Caki2 (cell line): ENCODE measurements at regions not wholly inside any gene's neighbourhood (a gene's known extent, or its start where the extent isn't known, plus 50 kb on each side); places are given as distances from the start of the nearest gene placed in this dataset.

Source experiments
- DNase-seq: peaks from one replicate; pipeline ENCODE4 v3.0.0-alpha.2; 2015; ENCODE audit warnings: low read depth
- in situ Hi-C: cut with HindIII; loops from 2 replicates; pipeline ENCODE4 v1.10.0; 2016; ENCODE audit warnings: low sequenced_read_pairs, low pct_unique_long_range_greater_than_20kb, mixed read lengths

DNA sequence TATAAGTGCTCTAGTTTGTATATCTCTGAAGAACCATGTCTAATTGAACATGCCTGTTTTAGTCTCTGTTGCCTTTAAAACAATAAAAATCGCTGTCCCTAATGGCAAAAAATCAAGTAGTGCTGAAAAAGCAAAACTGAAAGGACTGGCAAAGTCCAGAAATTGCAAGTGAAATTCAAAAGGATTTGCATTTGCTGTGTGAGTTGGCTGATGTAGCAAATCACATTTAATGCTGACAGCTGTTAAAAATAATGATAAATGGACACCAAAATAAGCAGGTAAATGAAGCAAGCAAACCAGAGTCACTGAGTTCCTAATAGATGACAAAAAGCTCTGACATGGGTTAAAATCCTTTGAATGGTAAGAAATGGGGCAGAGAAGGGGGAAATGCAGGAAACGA, 874.1 kb downstream of the GRM8 start:
- in situ Hi-C loops, result no loop called here
- no peak for DNase-seq

- no peak for DNase-seq
- in situ Hi-C loops, result no loop called here
Observed at GRCh38 chr7:126370038-126370668, 882.6 kb downstream of the GRM8 start.

GRCh38 chr7:126362746-126363145, 890.0 kb downstream of the GRM8 start:
- in situ Hi-C loops, result no loop called here
- DNase-seq, result no peak

DNA sequence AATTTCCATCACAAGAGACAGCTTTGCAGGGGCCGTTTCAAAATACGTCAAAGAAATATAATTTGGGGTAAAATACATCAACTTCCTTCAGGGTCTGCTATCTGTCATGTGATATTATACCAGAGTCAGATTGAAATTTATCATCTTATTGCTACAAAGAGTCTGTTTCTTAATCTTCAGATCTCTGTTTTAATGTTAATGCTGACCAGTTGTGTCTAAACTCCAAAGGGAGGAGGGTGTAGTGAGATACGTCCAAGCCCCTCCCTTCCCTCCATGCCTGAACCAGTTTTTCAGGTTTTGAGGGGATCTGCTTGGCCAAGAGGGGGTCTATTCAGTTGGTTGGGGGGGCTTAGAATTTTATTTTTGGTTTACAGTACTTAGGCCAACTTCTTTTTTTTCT, 891.6 kb downstream of the GRM8 start:
- in situ Hi-C loops, result no loop called here
- no peak for DNase-seq

- in situ Hi-C loops, result no loop called here
- no peak for DNase-seq
Observed at GRCh38 chr7:126339813-126340212, 912.9 kb downstream of the GRM8 start.

GRCh38 chr7:126305671-126306070, 947.1 kb downstream of the GRM8 start:
- DNase-seq, result no peak
- in situ Hi-C loops, result no loop called here

DNA sequence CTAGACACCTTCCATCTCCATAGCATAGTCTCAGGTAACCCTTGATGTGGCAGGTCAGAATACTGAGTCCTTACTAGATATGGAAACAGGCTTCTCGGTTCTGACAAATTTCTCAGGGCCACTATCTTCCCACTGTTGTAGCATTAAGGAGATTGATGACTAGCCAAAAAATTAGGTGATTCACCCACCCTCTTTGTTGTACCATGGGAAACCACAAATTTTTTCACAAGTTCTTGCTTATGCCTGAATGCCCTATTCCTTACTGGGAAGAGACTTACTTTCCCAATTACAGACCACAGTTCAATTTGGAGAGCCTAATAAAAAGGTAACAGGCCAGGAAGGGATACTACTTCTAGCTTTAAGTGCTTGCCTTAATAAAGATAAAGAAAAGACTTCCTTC, 948.8 kb downstream of the GRM8 start:
- in situ Hi-C loops, result no loop called here
- no peak for DNase-seq

GRCh38 chr7:126302639-126303038, 950.1 kb downstream of the GRM8 start:
- no peak for DNase-seq
- in situ Hi-C loops, result no loop called here

DNA sequence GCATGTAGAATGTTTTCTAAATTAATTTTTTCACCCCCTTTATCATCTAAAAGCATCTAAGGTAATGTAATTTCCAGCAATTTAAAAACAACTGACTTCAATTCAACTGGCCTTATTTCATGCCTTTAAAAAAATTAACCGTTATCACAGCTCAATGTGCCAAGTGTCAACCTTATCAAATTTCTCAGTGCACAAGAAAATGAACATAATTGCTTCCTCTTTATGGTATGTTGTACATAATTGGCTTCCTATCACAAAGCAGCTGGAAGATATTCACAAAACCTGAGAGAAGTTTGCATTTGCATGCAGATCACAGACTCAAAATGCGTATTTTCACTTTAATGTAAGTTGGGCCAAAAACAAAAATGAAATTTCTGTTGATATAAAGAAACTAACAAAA, 966.4 kb downstream of the GRM8 start:
- in situ Hi-C loops, result no loop called here
- DNase-seq, result no peak

DNA sequence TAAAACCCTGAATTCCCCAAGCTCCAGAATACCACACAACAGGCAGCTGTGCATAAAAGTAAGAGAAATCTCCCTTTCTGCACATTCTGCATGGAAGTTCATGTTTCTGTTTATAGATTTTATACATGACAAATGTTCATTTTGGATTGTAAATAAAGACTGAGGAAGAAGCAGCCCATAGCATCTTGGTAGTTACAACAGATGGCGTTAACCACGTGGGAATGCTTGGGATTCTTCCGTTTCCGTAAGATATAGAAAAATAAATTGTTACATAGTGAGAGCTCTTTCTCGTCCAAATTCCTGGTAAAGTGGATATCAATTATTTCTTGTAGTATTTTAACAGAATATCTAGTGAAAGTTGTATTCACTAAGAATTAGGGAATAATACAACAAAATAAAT, 1016.5 kb downstream of the GRM8 start:
- no peak for DNase-seq
- in situ Hi-C loops, result no loop called here

GRCh38 chr7:126228356-126229061, 1024.2 kb downstream of the GRM8 start:
- DNase-seq, result no peak

GRCh38 chr7:126227643-126228042, 1025.1 kb downstream of the GRM8 start:
- in situ Hi-C loops, result no loop called here

More at GRCh38 chr7:126228356-126229061, 1024.2 kb downstream of the GRM8 start:
- in situ Hi-C loops, result no loop called here

DNA sequence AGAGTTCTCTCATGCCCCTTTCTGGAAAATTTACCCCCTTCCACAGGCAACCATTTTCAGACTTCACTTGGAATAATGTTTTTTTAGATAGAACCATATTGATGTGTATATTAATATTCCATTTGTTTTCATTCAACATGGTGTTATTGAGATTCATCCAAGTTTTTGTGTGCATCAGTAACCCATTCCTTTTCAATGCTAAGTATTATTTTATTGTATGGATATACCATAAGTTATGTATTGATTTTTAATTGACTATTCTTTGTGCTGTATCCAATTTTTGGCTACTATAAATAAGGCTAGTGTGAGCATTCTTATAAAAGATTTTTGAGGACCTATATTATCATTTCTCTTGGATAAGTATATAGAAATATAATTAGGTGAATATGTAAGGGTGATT, 1025.7 kb downstream of the GRM8 start:
- in situ Hi-C loops, result no loop called here
- no peak for DNase-seq

More at GRCh38 chr7:126227643-126228042, 1025.1 kb downstream of the GRM8 start:
- DNase-seq, result no peak

GRCh38 chr7:126223729-126224128, 1029.0 kb downstream of the GRM8 start:
- in situ Hi-C loops, result no loop called here
- DNase-seq, result no peak

DNA sequence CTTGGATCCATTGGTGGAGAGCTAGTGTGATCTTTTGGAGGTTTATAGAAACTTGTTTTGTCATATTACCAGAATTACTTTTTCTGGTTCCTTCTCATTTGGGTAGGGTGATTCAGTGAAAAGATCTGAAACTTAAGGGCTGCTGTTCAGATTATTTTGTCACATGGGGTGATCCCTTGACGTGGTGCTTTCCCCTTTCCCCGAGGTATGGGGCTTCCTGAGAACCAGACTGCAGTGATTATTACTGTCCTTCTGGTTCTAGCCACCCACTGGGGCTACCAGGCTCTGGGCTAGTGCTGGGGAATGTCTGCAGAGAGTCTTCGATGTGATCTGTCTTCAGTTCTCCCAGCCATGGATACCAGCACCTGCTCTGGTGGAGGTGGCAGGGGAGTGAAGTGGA, 1030.0 kb downstream of the GRM8 start:
- no peak for DNase-seq
- in situ Hi-C loops, result no loop called here

DNA sequence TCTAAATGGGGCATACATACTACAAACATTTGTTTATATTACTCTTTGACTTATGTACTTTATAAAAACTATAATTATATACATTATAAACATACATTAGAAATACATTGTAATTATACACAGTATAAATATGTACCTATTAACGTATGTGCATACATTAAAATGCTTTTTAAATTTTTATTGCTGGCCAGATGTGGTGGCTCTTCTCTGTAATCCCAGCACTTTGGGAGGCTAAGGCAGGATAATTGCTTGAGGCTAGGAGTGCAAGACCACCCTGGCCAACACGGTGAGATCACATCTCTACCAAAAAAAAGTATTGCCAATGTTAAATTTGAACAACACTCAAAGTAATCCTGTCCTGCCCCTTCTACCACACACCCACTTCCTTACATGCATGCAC, 1037.0 kb downstream of the GRM8 start:
- DNase-seq, result no peak
- in situ Hi-C loops, result no loop called here

GRCh38 chr7:126213876-126214275, 1038.9 kb downstream of the GRM8 start:
- DNase-seq, result no peak
- in situ Hi-C loops, result no loop called here

GRCh38 chr7:126211875-126212274, 1040.9 kb downstream of the GRM8 start:
- no peak for DNase-seq
- in situ Hi-C loops, result no loop called here

DNA sequence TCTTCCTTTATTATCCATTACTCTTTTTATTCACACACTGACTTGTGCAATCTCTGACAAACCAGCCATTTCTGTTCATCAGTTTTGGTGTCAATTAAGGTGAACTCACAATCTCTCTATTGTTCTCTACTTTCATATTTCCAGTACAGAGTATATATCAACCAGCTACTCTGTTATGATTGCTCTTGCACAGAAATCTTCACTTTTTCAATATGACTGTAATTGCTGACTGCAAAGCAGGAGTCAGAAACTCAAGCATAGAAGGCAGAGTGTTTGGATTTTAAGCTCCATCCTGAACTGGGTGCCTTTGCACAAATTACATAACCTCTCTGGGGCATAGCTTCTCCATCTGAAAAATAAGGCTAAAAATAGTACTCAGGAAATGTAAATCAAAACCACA, 1042.0 kb downstream of the GRM8 start:
- DNase-seq, result no peak
- in situ Hi-C loops, result no loop called here

DNA sequence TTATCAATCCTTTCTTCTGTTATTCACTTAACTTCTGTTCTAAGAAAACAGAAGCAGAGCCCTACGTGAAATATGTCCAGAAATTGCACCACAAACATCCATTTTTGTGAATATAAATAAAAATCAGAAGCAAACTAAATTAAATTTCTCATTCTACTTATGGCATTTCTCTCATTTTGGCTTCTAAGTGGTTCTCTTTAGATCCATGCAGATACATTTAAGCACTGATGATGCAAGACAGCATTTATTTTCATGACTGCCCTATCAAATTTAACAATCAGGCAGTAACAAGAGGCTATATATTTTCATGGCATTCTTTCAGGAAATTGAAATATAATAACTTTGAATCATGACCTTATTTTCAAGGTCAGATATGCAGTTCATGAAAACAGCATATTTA, 1049.6 kb downstream of the GRM8 start:
- in situ Hi-C loops, result no loop called here
- no peak for DNase-seq
